SK-N-SH treated with all-trans-retinoic acid at 6 μM for 48 hours (cell line): ENCODE measurements at regions not wholly inside any gene's neighbourhood (a gene's known extent, or its start where the extent isn't known, plus 50 kb on each side); places are given as distances from the start of the nearest gene placed in this dataset.

Experiments
- ATAC-seq: fragments of 200-7000 bp; cut with Tn5 transposase; 3 replicates; pipeline ENCODE4 v1.9.1; 2020; ENCODE audit warnings: mild to moderate bottlenecking, moderate library complexity
- CSDC2 ChIP-seq: fragments of 250-450 bp; sonication (Bioruptor Pico); IDR thresholded peaks from 2 replicates; pipeline ENCODE4 v1.5.0; 2020; ENCODE audit warnings: mild to moderate bottlenecking, moderate library complexity
- GLIS3 ChIP-seq: fragments of 250-450 bp; sonication (Bioruptor Pico); IDR thresholded peaks from 2 replicates; pipeline ENCODE4 v1.5.0; 2020; ENCODE audit warnings: mild to moderate bottlenecking, moderate library complexity
- ISL1 ChIP-seq: fragments of 250-450 bp; sonication (Bioruptor Pico); IDR thresholded peaks from 2 replicates; pipeline ENCODE4 v2.1.2; 2022; ENCODE audit warnings: mild to moderate bottlenecking, moderate library complexity
- OSR1 ChIP-seq: fragments of 250-450 bp; sonication (Bioruptor Pico); IDR thresholded peaks from 2 replicates; pipeline ENCODE4 v1.8.0; 2022; ENCODE audit warnings: moderate library complexity, mild to moderate bottlenecking, inconsistent platforms
- RARB ChIP-seq: fragments of 250-450 bp; sonication (Bioruptor Pico); IDR thresholded peaks from 2 replicates; pipeline ENCODE4 v1.8.0; 2021; ENCODE audit warnings: mild to moderate bottlenecking, moderate library complexity
- SNAI2 ChIP-seq: fragments of 250-450 bp; sonication (Bioruptor Pico); IDR thresholded peaks from 2 replicates; pipeline ENCODE4 v1.5.0; 2020; ENCODE audit warnings: mild to moderate bottlenecking, moderate library complexity
- TCF4 ChIP-seq: fragments of 250-450 bp; sonication (Bioruptor Pico); IDR thresholded peaks from 2 replicates; pipeline ENCODE4 v1.8.0; 2021; ENCODE audit warnings: mild to moderate bottlenecking, moderate library complexity, borderline replicate concordance
- TOX ChIP-seq: fragments of 250-450 bp; sonication (Bioruptor Pico); IDR thresholded peaks from 2 replicates; pipeline ENCODE4 v1.8.0; 2021; ENCODE audit warnings: mild to moderate bottlenecking, moderate library complexity, borderline replicate concordance
- ZFP3 ChIP-seq: fragments of 250-450 bp; sonication (Bioruptor Pico); IDR thresholded peaks from 2 replicates; pipeline ENCODE4 v1.5.0; 2020; ENCODE audit warnings: mild to moderate bottlenecking, moderate library complexity
- ZFP30 ChIP-seq: fragments of 450-650 bp; formaldehyde crosslinking; IDR thresholded peaks from 2 replicates; pipeline ENCODE4 v1.5.0; 2022; ENCODE audit warnings: mild to moderate bottlenecking, moderate library complexity
- ZNF565 ChIP-seq: fragments of 450-650 bp; formaldehyde crosslinking; conservative IDR thresholded peaks from 2 replicates; pipeline ENCODE4 v1.5.0; 2020; ENCODE audit warnings: low read depth, mild to moderate bottlenecking, moderate library complexity
- ZNF8 ChIP-seq: fragments of 450-650 bp; formaldehyde crosslinking; IDR thresholded peaks from 2 replicates; pipeline ENCODE4 v1.5.0; 2020; ENCODE audit warnings: mild to moderate bottlenecking, moderate library complexity
- TF ChIP-seq, protein P1 (sequence below): fragments of 250-450 bp; sonication (Bioruptor Pico); IDR thresholded peaks from 2 replicates; pipeline ENCODE4 v1.8.0; 2020; ENCODE audit warnings: mild to moderate bottlenecking, moderate library complexity, borderline replicate concordance
- TF ChIP-seq, protein P2 (sequence below): fragments of 250-450 bp; sonication (Bioruptor Pico); IDR thresholded peaks from 2 replicates; pipeline ENCODE4 v1.5.1; 2020; ENCODE audit warnings: low read depth, mild to moderate bottlenecking, moderate library complexity
- TF ChIP-seq, protein P3 (sequence below): fragments of 250-450 bp; sonication (Bioruptor Pico); IDR thresholded peaks from 2 replicates; pipeline ENCODE4 v1.5.0; 2020; ENCODE audit warnings: mild to moderate bottlenecking, moderate library complexity
- TF ChIP-seq, protein P4 (sequence below): fragments of 250-450 bp; sonication (Bioruptor Pico); IDR thresholded peaks from 2 replicates; pipeline ENCODE4 v1.8.0; 2021; ENCODE audit warnings: low read depth, mild to moderate bottlenecking, moderate library complexity, borderline replicate concordance
- TF ChIP-seq, protein P5 (sequence below): fragments of 250-450 bp; sonication (Bioruptor Pico); IDR thresholded peaks from 2 replicates; pipeline ENCODE4 v1.5.1; 2021; ENCODE audit warnings: mild to moderate bottlenecking, moderate library complexity

- TF ChIP-seq, protein P1, sequence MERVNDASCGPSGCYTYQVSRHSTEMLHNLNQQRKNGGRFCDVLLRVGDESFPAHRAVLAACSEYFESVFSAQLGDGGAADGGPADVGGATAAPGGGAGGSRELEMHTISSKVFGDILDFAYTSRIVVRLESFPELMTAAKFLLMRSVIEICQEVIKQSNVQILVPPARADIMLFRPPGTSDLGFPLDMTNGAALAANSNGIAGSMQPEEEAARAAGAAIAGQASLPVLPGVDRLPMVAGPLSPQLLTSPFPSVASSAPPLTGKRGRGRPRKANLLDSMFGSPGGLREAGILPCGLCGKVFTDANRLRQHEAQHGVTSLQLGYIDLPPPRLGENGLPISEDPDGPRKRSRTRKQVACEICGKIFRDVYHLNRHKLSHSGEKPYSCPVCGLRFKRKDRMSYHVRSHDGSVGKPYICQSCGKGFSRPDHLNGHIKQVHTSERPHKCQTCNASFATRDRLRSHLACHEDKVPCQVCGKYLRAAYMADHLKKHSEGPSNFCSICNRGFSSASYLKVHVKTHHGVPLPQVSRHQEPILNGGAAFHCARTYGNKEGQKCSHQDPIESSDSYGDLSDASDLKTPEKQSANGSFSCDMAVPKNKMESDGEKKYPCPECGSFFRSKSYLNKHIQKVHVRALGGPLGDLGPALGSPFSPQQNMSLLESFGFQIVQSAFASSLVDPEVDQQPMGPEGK (CRISPR knock-in tag), result no peak
These were observed 189.8 kb upstream of the LYPLAL1 start (continued) for GRCh38 chr1:218983848-218984247.

GRCh38 chr1:218985424-218985984 lies 188.2 kb upstream of the LYPLAL1 start:
- no peak for TF ChIP-seq SNAI2 (CRISPR knock-in tag)
- TF ChIP-seq RARB, result no peak
- TF ChIP-seq, protein P2, sequence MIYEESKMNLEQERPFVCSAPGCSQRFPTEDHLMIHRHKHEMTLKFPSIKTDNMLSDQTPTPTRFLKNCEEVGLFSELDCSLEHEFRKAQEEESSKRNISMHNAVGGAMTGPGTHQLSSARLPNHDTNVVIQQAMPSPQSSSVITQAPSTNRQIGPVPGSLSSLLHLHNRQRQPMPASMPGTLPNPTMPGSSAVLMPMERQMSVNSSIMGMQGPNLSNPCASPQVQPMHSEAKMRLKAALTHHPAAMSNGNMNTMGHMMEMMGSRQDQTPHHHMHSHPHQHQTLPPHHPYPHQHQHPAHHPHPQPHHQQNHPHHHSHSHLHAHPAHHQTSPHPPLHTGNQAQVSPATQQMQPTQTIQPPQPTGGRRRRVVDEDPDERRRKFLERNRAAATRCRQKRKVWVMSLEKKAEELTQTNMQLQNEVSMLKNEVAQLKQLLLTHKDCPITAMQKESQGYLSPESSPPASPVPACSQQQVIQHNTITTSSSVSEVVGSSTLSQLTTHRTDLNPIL, result no peak
- TF ChIP-seq ISL1, result no peak
- TF ChIP-seq ZFP30 (CRISPR knock-in tag), result no peak
- no peak for TF ChIP-seq TCF4
- TF ChIP-seq ZNF8 (CRISPR knock-in tag), result no peak
- no peak for TF ChIP-seq ZNF565 (CRISPR knock-in tag)
- no peak for TF ChIP-seq CSDC2
- TF ChIP-seq OSR1, result no peak
- TF ChIP-seq, all 23 proteins: peak for 0
- ATAC-seq, result no peak

GRCh38 chr1:218986816-218987215 lies 186.9 kb upstream of the LYPLAL1 start:
- TF ChIP-seq, protein P3, sequence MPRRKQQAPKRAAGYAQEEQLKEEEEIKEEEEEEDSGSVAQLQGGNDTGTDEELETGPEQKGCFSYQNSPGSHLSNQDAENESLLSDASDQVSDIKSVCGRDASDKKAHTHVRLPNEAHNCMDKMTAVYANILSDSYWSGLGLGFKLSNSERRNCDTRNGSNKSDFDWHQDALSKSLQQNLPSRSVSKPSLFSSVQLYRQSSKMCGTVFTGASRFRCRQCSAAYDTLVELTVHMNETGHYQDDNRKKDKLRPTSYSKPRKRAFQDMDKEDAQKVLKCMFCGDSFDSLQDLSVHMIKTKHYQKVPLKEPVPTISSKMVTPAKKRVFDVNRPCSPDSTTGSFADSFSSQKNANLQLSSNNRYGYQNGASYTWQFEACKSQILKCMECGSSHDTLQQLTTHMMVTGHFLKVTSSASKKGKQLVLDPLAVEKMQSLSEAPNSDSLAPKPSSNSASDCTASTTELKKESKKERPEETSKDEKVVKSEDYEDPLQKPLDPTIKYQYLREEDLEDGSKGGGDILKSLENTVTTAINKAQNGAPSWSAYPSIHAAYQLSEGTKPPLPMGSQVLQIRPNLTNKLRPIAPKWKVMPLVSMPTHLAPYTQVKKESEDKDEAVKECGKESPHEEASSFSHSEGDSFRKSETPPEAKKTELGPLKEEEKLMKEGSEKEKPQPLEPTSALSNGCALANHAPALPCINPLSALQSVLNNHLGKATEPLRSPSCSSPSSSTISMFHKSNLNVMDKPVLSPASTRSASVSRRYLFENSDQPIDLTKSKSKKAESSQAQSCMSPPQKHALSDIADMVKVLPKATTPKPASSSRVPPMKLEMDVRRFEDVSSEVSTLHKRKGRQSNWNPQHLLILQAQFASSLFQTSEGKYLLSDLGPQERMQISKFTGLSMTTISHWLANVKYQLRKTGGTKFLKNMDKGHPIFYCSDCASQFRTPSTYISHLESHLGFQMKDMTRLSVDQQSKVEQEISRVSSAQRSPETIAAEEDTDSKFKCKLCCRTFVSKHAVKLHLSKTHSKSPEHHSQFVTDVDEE (CRISPR knock-in tag), result no peak
- TF ChIP-seq TCF4 (no peak), TOX (no peak), ZFP30 (CRISPR knock-in tag) (no peak), RARB (no peak)
- no peak for ATAC-seq

DNA sequence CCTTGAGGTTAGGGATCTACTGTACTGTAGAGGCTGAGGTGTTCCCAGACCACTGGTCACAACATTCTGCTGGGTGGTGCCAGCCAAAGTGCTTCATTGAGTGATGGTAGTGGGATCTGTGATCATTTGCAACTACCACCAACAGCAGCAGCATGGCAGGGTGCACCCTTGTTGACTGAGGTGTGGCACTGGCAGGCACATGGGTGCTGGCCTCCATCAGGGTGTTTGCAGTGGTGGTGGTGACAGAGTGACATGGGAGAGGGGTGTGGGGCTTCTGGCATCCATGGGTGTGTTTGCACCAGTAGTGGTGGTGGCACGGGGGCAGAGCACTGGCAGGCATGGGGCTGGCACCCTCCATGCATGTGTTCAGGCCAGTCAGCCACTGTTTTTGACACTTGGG lies 183.7 kb upstream of the LYPLAL1 start:
- no peak for ATAC-seq
- TF ChIP-seq, protein P2, result no peak
- no peak for TF ChIP-seq TOX
- TF ChIP-seq, protein P1 (CRISPR knock-in tag), result no peak
- no peak for TF ChIP-seq ZNF565 (CRISPR knock-in tag)
- TF ChIP-seq, protein P4, sequence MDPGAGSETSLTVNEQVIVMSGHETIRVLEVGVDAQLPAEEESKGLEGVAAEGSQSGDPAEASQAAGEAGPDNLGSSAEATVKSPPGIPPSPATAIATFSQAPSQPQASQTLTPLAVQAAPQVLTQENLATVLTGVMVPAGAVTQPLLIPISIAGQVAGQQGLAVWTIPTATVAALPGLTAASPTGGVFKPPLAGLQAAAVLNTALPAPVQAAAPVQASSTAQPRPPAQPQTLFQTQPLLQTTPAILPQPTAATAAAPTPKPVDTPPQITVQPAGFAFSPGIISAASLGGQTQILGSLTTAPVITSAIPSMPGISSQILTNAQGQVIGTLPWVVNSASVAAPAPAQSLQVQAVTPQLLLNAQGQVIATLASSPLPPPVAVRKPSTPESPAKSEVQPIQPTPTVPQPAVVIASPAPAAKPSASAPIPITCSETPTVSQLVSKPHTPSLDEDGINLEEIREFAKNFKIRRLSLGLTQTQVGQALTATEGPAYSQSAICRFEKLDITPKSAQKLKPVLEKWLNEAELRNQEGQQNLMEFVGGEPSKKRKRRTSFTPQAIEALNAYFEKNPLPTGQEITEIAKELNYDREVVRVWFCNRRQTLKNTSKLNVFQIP (CRISPR knock-in tag), result no peak
- no peak for TF ChIP-seq SNAI2 (CRISPR knock-in tag)
- no peak for TF ChIP-seq RARB
- no peak for TF ChIP-seq ZFP30 (CRISPR knock-in tag)
- no peak for TF ChIP-seq CSDC2
- TF ChIP-seq ZNF8 (CRISPR knock-in tag), result no peak
- TF ChIP-seq ZFP3 (CRISPR knock-in tag), result no peak
- TF ChIP-seq, protein P3 (CRISPR knock-in tag), result no peak
- no peak for TF ChIP-seq GLIS3 (CRISPR knock-in tag)
- TF ChIP-seq, protein P5, sequence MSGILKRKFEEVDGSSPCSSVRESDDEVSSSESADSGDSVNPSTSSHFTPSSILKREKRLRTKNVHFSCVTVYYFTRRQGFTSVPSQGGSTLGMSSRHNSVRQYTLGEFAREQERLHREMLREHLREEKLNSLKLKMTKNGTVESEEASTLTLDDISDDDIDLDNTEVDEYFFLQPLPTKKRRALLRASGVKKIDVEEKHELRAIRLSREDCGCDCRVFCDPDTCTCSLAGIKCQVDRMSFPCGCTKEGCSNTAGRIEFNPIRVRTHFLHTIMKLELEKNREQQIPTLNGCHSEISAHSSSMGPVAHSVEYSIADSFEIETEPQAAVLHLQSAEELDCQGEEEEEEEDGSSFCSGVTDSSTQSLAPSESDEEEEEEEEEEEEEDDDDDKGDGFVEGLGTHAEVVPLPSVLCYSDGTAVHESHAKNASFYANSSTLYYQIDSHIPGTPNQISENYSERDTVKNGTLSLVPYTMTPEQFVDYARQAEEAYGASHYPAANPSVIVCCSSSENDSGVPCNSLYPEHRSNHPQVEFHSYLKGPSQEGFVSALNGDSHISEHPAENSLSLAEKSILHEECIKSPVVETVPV, result no peak
